Astrocyte (in vitro differentiated cells and primary cell): ENCODE measurements at regions not wholly inside any gene's neighbourhood (a gene's known extent, or its start where the extent isn't known, plus 50 kb on each side); places are given as distances from the start of the nearest gene placed in this dataset.

Experiments
- DNase-seq: peaks from one replicate; pipeline ENCODE4 v3.0.0-alpha.2; 2010; ENCODE audit warnings: low read depth
- FAIRE-seq: peaks from 2 replicates; lab custom pipeline; 2011; peaks lifted over from hg19 to GRCh38; lab: Jason Lieb, UNC
- H2AFZ ChIP-seq: 2 replicates; pipeline ENCODE4 v1.6.0; 2012; ENCODE audit warnings: low read depth, low read length, inconsistent platforms
- H3K27ac ChIP-seq: 2 replicates; pipeline ENCODE4 v1.5.1; 2011; ENCODE audit warnings: low read depth, low read length, inconsistent platforms
- H3K27me3 ChIP-seq: 2 replicates; pipeline ENCODE4 v1.6.0; 2011; ENCODE audit warnings: low read length, inconsistent platforms; ENCODE audit not compliant: insufficient read depth
- H3K36me3 ChIP-seq: 2 replicates; pipeline ENCODE4 v1.5.1; 2011; ENCODE audit warnings: low read length, inconsistent platforms; ENCODE audit not compliant: insufficient read depth
- H3K4me1 ChIP-seq: 2 replicates; pipeline ENCODE4 v1.5.1; 2011; ENCODE audit warnings: low read length, inconsistent platforms; ENCODE audit not compliant: insufficient read depth
- H3K4me2 ChIP-seq: 2 replicates; pipeline ENCODE4 v1.6.0; 2012; ENCODE audit warnings: low read length, inconsistent platforms
- H3K4me3 ChIP-seq: 2 replicates; pipeline ENCODE4 v1.5.1; 2011; ENCODE audit warnings: low read depth, mild to moderate bottlenecking, low read length, inconsistent platforms; ENCODE audit not compliant: insufficient read depth
- H3K79me2 ChIP-seq: 2 replicates; pipeline ENCODE4 v1.6.0; 2012; ENCODE audit warnings: mild to moderate bottlenecking, low read length, inconsistent platforms; ENCODE audit not compliant: insufficient read depth
- H3K9ac ChIP-seq: 2 replicates; pipeline ENCODE4 v1.6.0; 2012; ENCODE audit warnings: mild to moderate bottlenecking, low read length, inconsistent platforms
- H3K9me3 ChIP-seq: 2 replicates; pipeline ENCODE4 v1.5.1; 2012; ENCODE audit warnings: low read depth, mild to moderate bottlenecking, low read length, inconsistent platforms; ENCODE audit not compliant: insufficient read depth
- H4K20me1 ChIP-seq: 2 replicates; pipeline ENCODE4 v1.6.0; 2012; ENCODE audit warnings: low read length, inconsistent platforms; ENCODE audit not compliant: insufficient read depth
- H3K27ac Mint-ChIP-seq: one replicate; pipeline ENCODE4 v1.8.0; 2021; ENCODE audit warnings: mild to moderate bottlenecking, mixed read lengths; ENCODE audit not compliant: unreplicated experiment
- H3K27me3 Mint-ChIP-seq: one replicate; pipeline ENCODE4 v1.8.0; 2021; ENCODE audit warnings: low read depth, mixed read lengths; ENCODE audit not compliant: unreplicated experiment
- H3K36me3 Mint-ChIP-seq: one replicate; pipeline ENCODE4 v1.8.0; 2021; ENCODE audit warnings: low read depth, mixed read lengths; ENCODE audit not compliant: unreplicated experiment
- H3K4me1 Mint-ChIP-seq: one replicate; pipeline ENCODE4 v1.8.0; 2021; ENCODE audit warnings: low read depth, mixed read lengths; ENCODE audit not compliant: unreplicated experiment
- H3K4me3 Mint-ChIP-seq: one replicate; pipeline ENCODE4 v1.8.0; 2021; ENCODE audit warnings: mild to moderate bottlenecking, moderate library complexity, mixed read lengths; ENCODE audit not compliant: unreplicated experiment
- H3K9me3 Mint-ChIP-seq: one replicate; pipeline ENCODE4 v1.8.0; 2021; ENCODE audit warnings: mild to moderate bottlenecking, mixed read lengths; ENCODE audit not compliant: unreplicated experiment
- CTCF ChIP-seq: IDR thresholded peaks from 2 replicates; pipeline ENCODE4 v1.5.1; 2011; ENCODE audit warnings: low read depth, mild to moderate bottlenecking, inconsistent platforms, low read length, moderate library complexity; ENCODE audit not compliant: insufficient read depth
- EZH2 ChIP-seq: IDR thresholded peaks from 2 replicates; pipeline ENCODE4 v1.6.1; 2012; ENCODE audit warnings: mild to moderate bottlenecking, low read length, inconsistent platforms; ENCODE audit not compliant: insufficient read depth

- H3K36me3 ChIP-seq = no peaks in the 10 kb centered on the region
- H3K36me3 Mint-ChIP-seq = no peaks in the 10 kb centered on the region
- no peak overlapping the region for H3K4me3 Mint-ChIP-seq
- no peak overlapping the region for H3K9ac ChIP-seq
- no peaks in the 10 kb centered on the region for H3K9me3 ChIP-seq
- H3K27ac ChIP-seq = no peak overlapping the region
- no peak for DNase-seq
- no peak overlapping the region for H2AFZ ChIP-seq
- H3K9me3 Mint-ChIP-seq = no peaks in the 10 kb centered on the region
- H3K4me2 ChIP-seq = no peak overlapping the region
- TF ChIP-seq EZH2 = no peak
- no peak for TF ChIP-seq CTCF
- H3K27me3 Mint-ChIP-seq = no peaks in the 10 kb centered on the region
- no peak overlapping the region for H3K27ac Mint-ChIP-seq
- H3K79me2 ChIP-seq = no peaks in the 10 kb centered on the region
- no peak overlapping the region for H3K4me3 ChIP-seq
- no peaks in the 10 kb centered on the region for H3K4me1 ChIP-seq
- H3K4me1 Mint-ChIP-seq = no peaks in the 10 kb centered on the region
- no peaks in the 10 kb centered on the region for H4K20me1 ChIP-seq
- no peaks in the 10 kb centered on the region for H3K27me3 ChIP-seq
- no peak for FAIRE-seq
These were observed 758.4 kb upstream of the KLHL29 start for GRCh38 chr2:22626621-22627020.

- Histone ChIP-seq H3K4me2 (no peak overlapping the region), H3K4me3 (no peak overlapping the region), H2AFZ (no peak overlapping the region), H3K9ac (no peak overlapping the region), H3K4me1 (no peaks in the 10 kb centered on the region), H3K27ac (no peak overlapping the region), H3K36me3 (no peaks in the 10 kb centered on the region), H3K27me3 (no peaks in the 10 kb centered on the region), H3K9me3 (no peaks in the 10 kb centered on the region), H4K20me1 (no peaks in the 10 kb centered on the region), H3K79me2 (no peaks in the 10 kb centered on the region)
- no peak for DNase-seq
- Mint-ChIP-seq H3K27me3 (no peaks in the 10 kb centered on the region), H3K27ac (no peak overlapping the region), H3K4me3 (no peak overlapping the region), H3K36me3 (no peaks in the 10 kb centered on the region), H3K9me3 (no peaks in the 10 kb centered on the region), H3K4me1 (no peaks in the 10 kb centered on the region)
- TF ChIP-seq EZH2 (no peak), CTCF (no peak)
- no peak for FAIRE-seq
These were observed 756.8 kb upstream of the KLHL29 start for GRCh38 chr2:22628221-22628620.

GRCh38 chr2:22628906-22629305 lies 756.1 kb upstream of the KLHL29 start:
- Mint-ChIP-seq H3K4me3 (no peak overlapping the region), H3K4me1 (no peaks in the 10 kb centered on the region), H3K27me3 (no peaks in the 10 kb centered on the region), H3K36me3 (no peaks in the 10 kb centered on the region), H3K27ac (no peak overlapping the region), H3K9me3 (no peaks in the 10 kb centered on the region)
- H2AFZ ChIP-seq = no peak overlapping the region
- TF ChIP-seq CTCF (no peak), EZH2 (no peak)
- H3K27ac ChIP-seq = no peak overlapping the region
- FAIRE-seq (no peak), DNase-seq (no peak)
- no peaks in the 10 kb centered on the region for H3K79me2 ChIP-seq
- H3K4me3 ChIP-seq = no peak overlapping the region
- no peaks in the 10 kb centered on the region for H4K20me1 ChIP-seq
- no peaks in the 10 kb centered on the region for H3K9me3 ChIP-seq
- H3K27me3 ChIP-seq = no peaks in the 10 kb centered on the region
- H3K4me2 ChIP-seq = no peak overlapping the region
- no peaks in the 10 kb centered on the region for H3K36me3 ChIP-seq
- H3K9ac ChIP-seq = no peak overlapping the region
- no peaks in the 10 kb centered on the region for H3K4me1 ChIP-seq
